ENCODE measurements at regions not wholly inside any gene's neighbourhood (a gene's known extent, or its start where the extent isn't known, plus 50 kb on each side); places are given as distances from the start of the nearest gene placed in this dataset.

DNA sequence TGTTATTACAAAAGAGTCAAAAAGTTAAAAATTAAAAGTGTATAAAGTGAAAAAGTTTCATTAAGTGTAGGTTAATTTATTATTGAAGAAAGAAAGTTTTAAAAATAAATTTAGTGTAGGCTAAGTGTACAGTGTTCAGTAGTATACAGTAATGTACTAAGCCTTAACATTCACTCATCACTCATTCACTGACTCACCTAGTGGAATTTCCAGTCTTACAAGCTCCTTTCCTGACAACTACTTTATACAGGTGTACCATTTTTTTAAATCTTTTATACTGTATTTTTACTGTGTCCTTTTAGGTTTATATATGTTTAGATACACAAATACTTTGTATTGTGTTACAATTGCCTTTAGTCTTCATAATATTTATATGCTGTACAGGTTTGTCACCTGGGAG is 530.2 kb upstream of the FAM174A start:
- H3K27ac ChIP-seq (ENCODE audit: poor library complexity, severe bottlenecking), result no peak overlapping the region
- ATAC-seq (ENCODE audit: low read depth) (peak; percentile 97), DNase-seq (ENCODE audit: low spot score) (no peak)
- no peaks in the 10 kb centered on the region for H3K4me1 ChIP-seq (ENCODE audit: insufficient read depth, poor library complexity, severe bottlenecking)
- TF ChIP-seq, protein P1, sequence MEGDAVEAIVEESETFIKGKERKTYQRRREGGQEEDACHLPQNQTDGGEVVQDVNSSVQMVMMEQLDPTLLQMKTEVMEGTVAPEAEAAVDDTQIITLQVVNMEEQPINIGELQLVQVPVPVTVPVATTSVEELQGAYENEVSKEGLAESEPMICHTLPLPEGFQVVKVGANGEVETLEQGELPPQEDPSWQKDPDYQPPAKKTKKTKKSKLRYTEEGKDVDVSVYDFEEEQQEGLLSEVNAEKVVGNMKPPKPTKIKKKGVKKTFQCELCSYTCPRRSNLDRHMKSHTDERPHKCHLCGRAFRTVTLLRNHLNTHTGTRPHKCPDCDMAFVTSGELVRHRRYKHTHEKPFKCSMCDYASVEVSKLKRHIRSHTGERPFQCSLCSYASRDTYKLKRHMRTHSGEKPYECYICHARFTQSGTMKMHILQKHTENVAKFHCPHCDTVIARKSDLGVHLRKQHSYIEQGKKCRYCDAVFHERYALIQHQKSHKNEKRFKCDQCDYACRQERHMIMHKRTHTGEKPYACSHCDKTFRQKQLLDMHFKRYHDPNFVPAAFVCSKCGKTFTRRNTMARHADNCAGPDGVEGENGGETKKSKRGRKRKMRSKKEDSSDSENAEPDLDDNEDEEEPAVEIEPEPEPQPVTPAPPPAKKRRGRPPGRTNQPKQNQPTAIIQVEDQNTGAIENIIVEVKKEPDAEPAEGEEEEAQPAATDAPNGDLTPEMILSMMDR (IDR thresholded peaks at IDR 0.05; ENCODE audit: poor library complexity, severe bottlenecking), result no peak
- H3K4me3 ChIP-seq (ENCODE audit: severe bottlenecking), result no peak overlapping the region
- no peaks in the 10 kb centered on the region for H3K36me3 ChIP-seq (ENCODE audit: low read depth)
- no peaks in the 10 kb centered on the region for H3K27me3 ChIP-seq (ENCODE audit: insufficient read depth, poor library complexity, severe bottlenecking)
- H3K9me3 ChIP-seq (ENCODE audit: severe bottlenecking), result no peaks in the 10 kb centered on the region

DNA sequence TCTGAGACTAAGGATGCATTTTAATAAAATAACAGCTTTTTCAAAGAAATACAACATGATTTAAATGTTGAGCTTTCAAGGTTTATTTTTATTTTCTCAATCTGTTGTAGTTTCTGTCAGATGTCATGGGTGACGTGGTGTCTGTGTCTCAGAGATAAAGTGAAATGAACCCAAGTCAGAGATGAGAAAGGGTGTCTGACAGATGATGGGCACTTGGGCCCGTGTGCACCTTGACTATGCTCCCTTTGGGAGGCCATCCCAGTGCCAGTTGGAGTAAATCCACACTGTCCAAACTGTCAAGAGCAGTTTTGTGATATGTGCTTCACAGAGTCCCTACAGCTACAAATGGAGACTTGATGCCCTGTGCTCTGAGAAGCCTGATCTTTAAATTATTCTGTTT is 536.9 kb upstream of the FAM174A start:
- DNase-seq (ENCODE audit: low spot score), result no peak
- Histone ChIP-seq H3K9me3 (ENCODE audit: severe bottlenecking) (no peaks in the 10 kb centered on the region), H3K27me3 (ENCODE audit: insufficient read depth, poor library complexity, severe bottlenecking) (no peaks in the 10 kb centered on the region), H3K4me1 (ENCODE audit: insufficient read depth, poor library complexity, severe bottlenecking) (no peaks in the 10 kb centered on the region), H3K27ac (ENCODE audit: poor library complexity, severe bottlenecking) (no peak overlapping the region), H3K4me3 (ENCODE audit: severe bottlenecking) (no peak overlapping the region), H3K36me3 (ENCODE audit: low read depth) (no peaks in the 10 kb centered on the region)
- no peak for ATAC-seq (ENCODE audit: low read depth)
- TF ChIP-seq, protein P1 (IDR thresholded peaks at IDR 0.05; ENCODE audit: poor library complexity, severe bottlenecking), result no peak

DNA sequence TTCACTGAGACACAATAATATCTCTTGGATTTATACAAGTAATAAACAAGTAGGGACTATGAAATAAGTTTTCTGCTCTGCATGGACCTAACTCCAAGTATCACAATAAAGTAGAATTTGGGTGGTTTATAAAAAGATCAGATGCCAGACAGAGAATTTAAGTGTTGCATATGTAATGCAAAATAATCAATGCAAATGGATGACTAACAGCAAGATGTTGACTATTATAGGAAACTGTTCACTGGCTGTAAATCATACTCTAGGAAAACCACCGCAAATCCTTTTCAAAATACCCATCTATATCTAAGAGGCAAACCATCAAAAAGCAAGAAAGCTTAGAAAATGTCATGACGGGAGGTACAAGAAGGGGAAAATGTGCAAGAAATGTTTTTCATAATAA is 539.8 kb upstream of the FAM174A start:
- H3K36me3 ChIP-seq (ENCODE audit: low read depth), result no peaks in the 10 kb centered on the region
- peaks cover 3% of the 10 kb centered on the region for H3K27me3 ChIP-seq (ENCODE audit: insufficient read depth, poor library complexity, severe bottlenecking)
- TF ChIP-seq, protein P1 (IDR thresholded peaks at IDR 0.05; ENCODE audit: poor library complexity, severe bottlenecking), result no peak
- H3K27ac ChIP-seq (ENCODE audit: poor library complexity, severe bottlenecking), result no peak overlapping the region
- no peaks in the 10 kb centered on the region for H3K9me3 ChIP-seq (ENCODE audit: severe bottlenecking)
- H3K4me3 ChIP-seq (ENCODE audit: severe bottlenecking), result no peak overlapping the region
- DNase-seq (ENCODE audit: low spot score) (no peak), ATAC-seq (ENCODE audit: low read depth) (no peak)
- no peaks in the 10 kb centered on the region for H3K4me1 ChIP-seq (ENCODE audit: insufficient read depth, poor library complexity, severe bottlenecking)

DNA sequence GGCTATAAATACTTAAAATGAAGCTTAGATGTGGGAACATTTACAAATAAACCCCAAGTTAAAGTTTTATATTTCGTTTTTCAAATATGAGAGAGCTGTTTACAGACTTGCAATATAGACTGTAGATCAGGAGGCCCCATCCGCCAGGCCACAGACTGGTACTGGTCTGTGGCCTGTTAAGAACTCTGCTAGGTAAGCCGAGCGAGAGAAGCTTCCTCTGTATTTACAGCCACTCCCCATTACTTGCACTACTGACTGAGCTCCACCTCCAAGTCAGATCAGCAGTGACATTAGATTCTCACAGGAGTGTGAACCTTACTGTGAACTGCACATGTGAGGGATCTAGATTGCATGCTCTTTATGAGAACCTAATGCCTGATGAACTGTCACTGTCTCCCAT is 561.4 kb upstream of the FAM174A start:
- Histone ChIP-seq H3K9me3 (ENCODE audit: severe bottlenecking) (no peaks in the 10 kb centered on the region), H3K36me3 (ENCODE audit: low read depth) (no peaks in the 10 kb centered on the region), H3K4me1 (ENCODE audit: insufficient read depth, poor library complexity, severe bottlenecking) (no peaks in the 10 kb centered on the region), H3K27ac (ENCODE audit: poor library complexity, severe bottlenecking) (no peak overlapping the region), H3K4me3 (ENCODE audit: severe bottlenecking) (no peak overlapping the region), H3K27me3 (ENCODE audit: insufficient read depth, poor library complexity, severe bottlenecking) (peaks cover 9% of the 10 kb centered on the region)
- ATAC-seq (ENCODE audit: low read depth) (no peak; the same call in 2 of the 3 replicates), DNase-seq (ENCODE audit: low spot score) (no peak)
- TF ChIP-seq, protein P1 (IDR thresholded peaks at IDR 0.05; ENCODE audit: poor library complexity, severe bottlenecking), result no peak

DNA sequence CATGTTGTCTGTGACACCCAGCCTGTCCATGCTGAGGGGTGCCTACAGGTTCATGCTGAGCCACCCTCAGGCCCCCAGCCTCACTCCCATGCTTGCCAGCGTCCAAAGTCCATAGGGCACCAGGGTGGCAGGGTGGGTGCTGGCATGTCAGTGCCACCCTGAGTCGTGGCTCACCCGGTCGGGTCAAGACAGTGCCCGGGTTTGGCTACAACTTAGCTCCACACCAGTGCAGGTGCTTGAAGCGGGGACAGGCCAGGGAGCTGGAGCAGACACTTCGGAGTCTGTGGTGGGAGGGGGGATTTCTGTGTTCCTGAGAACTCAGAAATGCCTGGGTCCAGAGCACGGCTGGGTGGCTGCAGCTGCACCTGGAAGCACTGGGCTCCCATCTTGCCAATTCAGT is 579.2 kb upstream of the FAM174A start:
- no peak for ATAC-seq (ENCODE audit: low read depth)
- Histone ChIP-seq H3K36me3 (ENCODE audit: low read depth) (no peaks in the 10 kb centered on the region), H3K27me3 (ENCODE audit: insufficient read depth, poor library complexity, severe bottlenecking) (peaks cover 4% of the 10 kb centered on the region), H3K4me3 (ENCODE audit: severe bottlenecking) (no peak overlapping the region), H3K9me3 (ENCODE audit: severe bottlenecking) (no peaks in the 10 kb centered on the region), H3K27ac (ENCODE audit: poor library complexity, severe bottlenecking) (no peak overlapping the region), H3K4me1 (ENCODE audit: insufficient read depth, poor library complexity, severe bottlenecking) (no peaks in the 10 kb centered on the region)
- DNase-seq (ENCODE audit: low spot score), result peak; percentile 58
- TF ChIP-seq, protein P1 (IDR thresholded peaks at IDR 0.05; ENCODE audit: poor library complexity, severe bottlenecking), result no peak
